ENCODE measurements at regions not wholly inside any gene's neighbourhood (a gene's known extent, or its start where the extent isn't known, plus 50 kb on each side); places are given as distances from the start of the nearest gene placed in this dataset.

GRCh38 chr13:112188298-112188610 lies 121.3 kb downstream of the SOX1 start:
- H3K9ac ChIP-seq (ENCODE audit: low read length): no peak overlapping the region
- no peak overlapping the region for H2AFZ ChIP-seq (ENCODE audit: low read depth, low read length)
- no peaks in the 10 kb centered on the region for H3K36me3 ChIP-seq (ENCODE audit: insufficient read depth, low read length)
- no peaks in the 10 kb centered on the region for H3K9me3 ChIP-seq (ENCODE audit: low read length)
- no peaks in the 10 kb centered on the region for H3K27me3 ChIP-seq (ENCODE audit: insufficient read depth, low read depth, low read length)
- no peaks in the 10 kb centered on the region for H3K79me2 ChIP-seq (replicated peaks; ENCODE audit: insufficient read depth, low read length)
- H3K9me2 ChIP-seq (ENCODE audit: insufficient read depth, low read length): no peaks in the 10 kb centered on the region
- H3F3A ChIP-seq (ENCODE audit: insufficient read depth, low read length, poor library complexity, severe bottlenecking): no peaks in the 10 kb centered on the region
- no peak overlapping the region for H3K4me2 ChIP-seq (ENCODE audit: low read length)
- TF ChIP-seq CTCF (IDR thresholded peaks at IDR 0.05; ENCODE audit: poor library complexity, severe bottlenecking) (no peak), RAD21 (conservative IDR thresholded peaks at IDR 0.05) (no peak), EP300 (conservative IDR thresholded peaks at IDR 0.05; ENCODE audit: poor library complexity, severe bottlenecking) (no peak), MXI1 (conservative IDR thresholded peaks at IDR 0.05; ENCODE audit: poor library complexity, severe bottlenecking) (no peak), SMC3 (conservative IDR thresholded peaks at IDR 0.05; ENCODE audit: poor library complexity) (no peak), EZH2 (IDR thresholded peaks at IDR 0.05; ENCODE audit: borderline replicate concordance, insufficient read depth, low read length, poor library complexity, severe bottlenecking) (no peak), POLR2AphosphoS5 (IDR thresholded peaks at IDR 0.05) (no peak)
- H4K20me1 ChIP-seq (ENCODE audit: insufficient read depth): no peaks in the 10 kb centered on the region
- H3K4me3 ChIP-seq (ENCODE audit: low read length): no peak overlapping the region
- H3K27ac ChIP-seq (ENCODE audit: low read length): no peak overlapping the region

- H3K36me3 ChIP-seq (ENCODE audit: insufficient read depth, low read length): no peaks in the 10 kb centered on the region
- no peak overlapping the region for H3K4me2 ChIP-seq (ENCODE audit: low read length)
- H3K9me2 ChIP-seq (ENCODE audit: insufficient read depth, low read length): no peaks in the 10 kb centered on the region
- H3K9me3 ChIP-seq (ENCODE audit: low read length): no peaks in the 10 kb centered on the region
- H3K9ac ChIP-seq (ENCODE audit: low read length): no peak overlapping the region
- no peak overlapping the region for H2AFZ ChIP-seq (ENCODE audit: low read depth, low read length)
- H4K20me1 ChIP-seq (ENCODE audit: insufficient read depth): no peaks in the 10 kb centered on the region
- H3F3A ChIP-seq (ENCODE audit: insufficient read depth, low read length, poor library complexity, severe bottlenecking): no peaks in the 10 kb centered on the region
- no peak overlapping the region for H3K27ac ChIP-seq (ENCODE audit: low read length)
- no peaks in the 10 kb centered on the region for H3K79me2 ChIP-seq (replicated peaks; ENCODE audit: insufficient read depth, low read length)
- no peak for TF ChIP-seq MXI1 (conservative IDR thresholded peaks at IDR 0.05; ENCODE audit: poor library complexity, severe bottlenecking)
- no peak for TF ChIP-seq EP300 (conservative IDR thresholded peaks at IDR 0.05; ENCODE audit: poor library complexity, severe bottlenecking)
- no peak for TF ChIP-seq SMC3 (conservative IDR thresholded peaks at IDR 0.05; ENCODE audit: poor library complexity)
- TF ChIP-seq TAF1 (IDR thresholded peaks at IDR 0.05; ENCODE audit: low read depth): no peak
- TF ChIP-seq POLR2AphosphoS5 (IDR thresholded peaks at IDR 0.05): no peak
- no peak for TF ChIP-seq CTCF (IDR thresholded peaks at IDR 0.05; ENCODE audit: poor library complexity, severe bottlenecking)
- no peak for TF ChIP-seq RAD21 (conservative IDR thresholded peaks at IDR 0.05)
- TF ChIP-seq EZH2 (IDR thresholded peaks at IDR 0.05; ENCODE audit: borderline replicate concordance, insufficient read depth, low read length, poor library complexity, severe bottlenecking): no peak
- TF ChIP-seq REST (IDR thresholded peaks at IDR 0.05; ENCODE audit: borderline replicate concordance): no peak
- no peak overlapping the region for H3K4me3 ChIP-seq (ENCODE audit: low read length)
- no peaks in the 10 kb centered on the region for H3K27me3 ChIP-seq (ENCODE audit: insufficient read depth, low read depth, low read length)
Observed at GRCh38 chr13:112193463-112194166, 126.7 kb downstream of the SOX1 start.

Measured in neural cell (in vitro differentiated cells).